ENCODE measurements at regions not wholly inside any gene's neighbourhood (a gene's known extent, or its start where the extent isn't known, plus 50 kb on each side); places are given as distances from the start of the nearest gene placed in this dataset.
"Not testable (repeated sequence)": the region's sequence is repeated elsewhere in the genome, so short reads cannot be mapped to it uniquely, and the experiment has no call there.

DNA sequence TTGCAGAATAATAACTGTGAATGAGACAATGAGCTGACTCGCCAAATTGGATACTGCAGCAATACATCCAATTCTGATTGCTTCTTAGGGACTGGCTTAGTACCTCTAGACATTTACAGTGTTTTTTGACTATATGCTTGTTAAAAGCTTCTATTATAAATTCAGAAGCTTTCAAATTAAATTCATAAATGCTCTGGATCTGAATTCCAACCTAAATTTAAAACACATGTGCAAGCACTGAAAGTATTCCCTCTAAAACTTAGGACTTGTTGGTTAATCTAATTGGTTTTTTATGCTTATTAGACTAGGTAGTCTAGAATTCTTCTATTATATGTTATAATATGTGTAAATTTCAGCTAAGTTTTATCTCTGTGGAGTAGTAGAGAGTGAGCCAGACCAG lies 306.9 kb downstream of the CPS1 start:
- Histone ChIP-seq H3K4me1 (no peaks in the 10 kb centered on the region), H3K9me3 (no peaks in the 10 kb centered on the region), H3K27me3 (no peaks in the 10 kb centered on the region), H3K36me3 (no peaks in the 10 kb centered on the region), H3K27ac (no peak overlapping the region), H3K4me3 (no peak overlapping the region)
- ATAC-seq (ENCODE audit: low FRiP score in 2 of 2) (no peak), DNase-seq (no peak)
- 74% methylated on average over 1 of the region's 1 CpG for WGBS, 2 donors
- TF ChIP-seq EP300 (IDR thresholded peaks at IDR 0.05) (no peak), POLR2AphosphoS5 (IDR thresholded peaks at IDR 0.05) (no peak), POLR2A (IDR thresholded peaks at IDR 0.05) (no peak)
- TF ChIP-seq, protein P1, sequence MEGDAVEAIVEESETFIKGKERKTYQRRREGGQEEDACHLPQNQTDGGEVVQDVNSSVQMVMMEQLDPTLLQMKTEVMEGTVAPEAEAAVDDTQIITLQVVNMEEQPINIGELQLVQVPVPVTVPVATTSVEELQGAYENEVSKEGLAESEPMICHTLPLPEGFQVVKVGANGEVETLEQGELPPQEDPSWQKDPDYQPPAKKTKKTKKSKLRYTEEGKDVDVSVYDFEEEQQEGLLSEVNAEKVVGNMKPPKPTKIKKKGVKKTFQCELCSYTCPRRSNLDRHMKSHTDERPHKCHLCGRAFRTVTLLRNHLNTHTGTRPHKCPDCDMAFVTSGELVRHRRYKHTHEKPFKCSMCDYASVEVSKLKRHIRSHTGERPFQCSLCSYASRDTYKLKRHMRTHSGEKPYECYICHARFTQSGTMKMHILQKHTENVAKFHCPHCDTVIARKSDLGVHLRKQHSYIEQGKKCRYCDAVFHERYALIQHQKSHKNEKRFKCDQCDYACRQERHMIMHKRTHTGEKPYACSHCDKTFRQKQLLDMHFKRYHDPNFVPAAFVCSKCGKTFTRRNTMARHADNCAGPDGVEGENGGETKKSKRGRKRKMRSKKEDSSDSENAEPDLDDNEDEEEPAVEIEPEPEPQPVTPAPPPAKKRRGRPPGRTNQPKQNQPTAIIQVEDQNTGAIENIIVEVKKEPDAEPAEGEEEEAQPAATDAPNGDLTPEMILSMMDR (IDR thresholded peaks at IDR 0.05), result no peak

DNA sequence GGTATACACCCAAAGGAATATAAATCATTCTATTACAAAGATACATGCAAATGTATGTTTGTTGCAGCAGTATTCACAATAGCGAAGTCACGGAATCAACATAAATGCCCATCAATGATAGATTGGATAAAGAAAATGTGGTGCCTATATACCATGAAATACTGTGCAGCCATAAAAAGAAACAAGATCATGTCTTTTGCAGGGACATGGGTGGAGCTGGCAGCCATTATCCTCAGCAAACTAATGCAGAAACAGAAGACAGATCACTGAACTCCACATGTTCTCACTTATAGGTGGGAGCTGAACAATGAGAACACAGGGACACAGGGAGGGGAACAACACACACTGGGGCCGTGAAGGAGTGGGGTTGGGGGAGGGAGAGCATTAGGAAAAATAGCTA lies 315.2 kb downstream of the CPS1 start:
- not testable (repeated sequence) for H3K36me3 ChIP-seq; DNase-seq; H3K9me3 ChIP-seq; H3K27me3 ChIP-seq; H3K27ac ChIP-seq; ATAC-seq (ENCODE audit: low FRiP score in 2 of 2); H3K4me3 ChIP-seq; H3K4me1 ChIP-seq
- 94 to 96% methylated on average over 3 of the region's 3 CpGs for WGBS, 2 donors

DNA sequence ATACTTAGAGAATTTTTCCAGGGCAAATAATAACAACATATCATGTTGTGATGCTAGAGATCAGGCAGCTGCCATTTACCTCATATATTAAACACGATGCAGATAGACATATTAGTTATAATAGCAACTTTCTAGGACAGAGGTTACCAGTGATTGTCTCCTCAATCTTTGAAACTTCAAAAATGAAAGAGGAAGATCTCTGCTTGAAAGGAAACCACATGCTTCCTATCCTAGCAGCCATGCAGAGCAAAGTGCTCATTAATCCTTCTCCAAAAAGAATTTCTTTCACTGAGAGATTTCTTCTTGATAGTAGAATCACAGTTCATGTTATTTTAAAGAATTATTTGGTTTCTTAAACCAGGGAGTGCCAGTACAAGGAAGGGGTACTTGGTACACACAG lies 317.2 kb downstream of the CPS1 start:
- Histone ChIP-seq H3K27ac (no peak overlapping the region), H3K4me1 (no peaks in the 10 kb centered on the region), H3K36me3 (no peaks in the 10 kb centered on the region), H3K4me3 (no peak overlapping the region), H3K27me3 (no peaks in the 10 kb centered on the region), H3K9me3 (no peaks in the 10 kb centered on the region)
- ATAC-seq (ENCODE audit: low FRiP score in 2 of 2), result no peak
- DNase-seq, result no peak
- WGBS, 2 donors, result 51 to 66% methylated on average over 1 of the region's 1 CpG
- TF ChIP-seq POLR2A (IDR thresholded peaks at IDR 0.05), result no peak
- TF ChIP-seq, protein P1 (IDR thresholded peaks at IDR 0.05), result no peak
- TF ChIP-seq EP300 (IDR thresholded peaks at IDR 0.05), result no peak
- TF ChIP-seq POLR2AphosphoS5 (IDR thresholded peaks at IDR 0.05), result no peak

DNA sequence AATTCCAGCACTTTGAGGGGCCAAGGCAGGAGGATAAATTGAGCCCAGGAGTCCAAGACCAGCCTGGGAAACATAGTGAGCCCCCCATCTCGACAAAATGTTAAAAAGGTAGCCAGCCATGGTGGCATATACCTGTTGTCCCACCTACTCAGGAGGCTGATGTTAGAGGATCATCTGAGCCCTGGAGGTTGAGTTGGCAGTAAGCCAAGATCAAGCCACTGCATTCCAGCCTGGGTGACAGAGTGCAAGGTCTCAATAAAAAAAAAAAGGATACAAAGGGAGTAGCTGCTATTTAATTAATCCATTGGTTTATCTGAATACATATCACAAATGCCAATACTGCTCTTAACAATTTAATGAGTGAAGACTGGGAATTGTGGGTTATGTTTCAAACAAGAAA lies 327.8 kb downstream of the CPS1 start:
- H3K27ac ChIP-seq, result no peak overlapping the region
- WGBS, 2 donors, result 67 to 73% methylated on average over 1 of the region's 1 CpG

DNA sequence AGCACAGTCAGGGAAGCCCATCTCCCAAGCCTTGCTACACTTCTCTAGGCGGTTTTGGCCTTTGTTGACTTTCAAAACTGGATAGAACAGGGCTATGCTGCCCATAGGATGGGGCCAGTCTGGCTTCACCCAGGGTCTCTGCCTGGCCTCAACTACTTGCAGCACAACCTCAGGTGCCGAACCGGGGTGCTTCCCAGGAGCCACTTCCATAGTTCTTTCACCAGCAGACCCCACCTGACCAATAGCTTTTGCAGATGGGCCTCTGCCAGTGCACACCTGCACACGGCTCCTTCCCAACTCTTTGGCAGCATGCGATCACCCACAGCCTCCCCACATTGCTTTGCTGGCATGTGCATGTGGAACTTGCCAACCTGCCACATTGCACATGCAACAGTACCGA lies 331.6 kb downstream of the CPS1 start:
- TF ChIP-seq POLR2AphosphoS5 (IDR thresholded peaks at IDR 0.05) (no peak), EP300 (IDR thresholded peaks at IDR 0.05) (no peak), POLR2A (IDR thresholded peaks at IDR 0.05) (no peak)
- TF ChIP-seq, protein P1 (IDR thresholded peaks at IDR 0.05), result no peak
- no peak for ATAC-seq (ENCODE audit: low FRiP score in 2 of 2)
- no peak overlapping the region for H3K27ac ChIP-seq
- peaks cover 0 to 4% (median 0%) of the 10 kb centered on the region in 4 donors for H3K9me3 ChIP-seq
- no peaks in the 10 kb centered on the region for H3K36me3 ChIP-seq
- no peaks in the 10 kb centered on the region for H3K4me1 ChIP-seq
- no peak overlapping the region for H3K4me3 ChIP-seq
- H3K27me3 ChIP-seq, result no peaks in the 10 kb centered on the region
- DNase-seq, result no peak
- WGBS, 2 donors, result 83 to 88% methylated on average over 6 of the region's 6 CpGs

More for the DNA sequence above, 327.8 kb downstream of the CPS1 start:
- TF ChIP-seq, protein P1 (IDR thresholded peaks at IDR 0.05), result no peak
- Histone ChIP-seq H3K27me3 (no peaks in the 10 kb centered on the region), H3K4me1 (no peaks in the 10 kb centered on the region), H3K4me3 (no peak overlapping the region), H3K9me3 (peaks cover 0 to 4% (median 0%) of the 10 kb centered on the region in 4 donors), H3K36me3 (no peaks in the 10 kb centered on the region)
- DNase-seq (no peak), ATAC-seq (ENCODE audit: low FRiP score in 2 of 2) (no peak)

Measured in upper lobe of left lung (tissue), 6 donors.